Tibial artery (tissue), 4 donors: ENCODE measurements at regions not wholly inside any gene's neighbourhood (a gene's known extent, or its start where the extent isn't known, plus 50 kb on each side); places are given as distances from the start of the nearest gene placed in this dataset.
"Not testable (repeated sequence)": the region's sequence is repeated elsewhere in the genome, so short reads cannot be mapped to it uniquely, and the experiment has no call there.

Experiments
- DNase-seq, 2 donors: peaks; one replicate each; pipeline ENCODE4 v3.0.0-alpha.2; 2019
- H3K27ac ChIP-seq, 2 donors: fragments of 200-600 bp; sonication (generic) in 1 of 2; 1 replicate in 1 of 2; 2 replicates in 1 of 2; pipeline ENCODE4 v1.5.1; 2018 to 2019; ENCODE audit warnings: mild to moderate bottlenecking in 1 of 2
- H3K27me3 ChIP-seq, 2 donors: fragments of 200-600 bp; sonication (generic) in 1 of 2; one replicate each; pipeline versions ENCODE4 v1.5.1 to v1.6.0; 2016 to 2019
- H3K36me3 ChIP-seq, 3 donors: fragments of 200-600 bp; sonication (generic) in 2 of 3; one replicate each; pipeline ENCODE4 v1.5.1; 2016 to 2019; ENCODE audit warnings: mild to moderate bottlenecking in 2 of 3
- H3K4me1 ChIP-seq, 4 donors: fragments of 200-600 bp; sonication (generic) in 2 of 4; 1 replicate in 3 of 4; 2 replicates in 1 of 4; pipeline ENCODE4 v1.5.1; 2016 to 2019
- H3K4me3 ChIP-seq, 2 donors: fragments of 200-600 bp; sonication (generic) in 1 of 2; 1 replicate in 1 of 2; 2 replicates in 1 of 2; pipeline ENCODE4 v1.5.1; 2018 to 2019; ENCODE audit warnings: mild to moderate bottlenecking in 2 of 2
- H3K9me3 ChIP-seq, 3 donors: fragments of 200-600 bp; sonication (generic) in 1 of 3; one replicate each; pipeline ENCODE4 v1.5.1; 2016 to 2019
- intact Hi-C: fragments of 100-400 bp; cut with DNase I; formaldehyde crosslinking; loops from one replicate; pipeline ENCODE4 v1.15.0; 2023; ENCODE audit warnings: low total_unique reads
- TF ChIP-seq, protein P1 (sequence below), 2 experiments: fragments of 200-600 bp in 1 of 2; fragments of 450-650 bp in 1 of 2; IDR thresholded peaks; one replicate each; pipeline ENCODE4 v1.5.1; 2017 to 2019; ENCODE audit warnings: antibody characterized with exemption in 2 of 2, mild to moderate bottlenecking in 1 of 2, moderate library complexity in 1 of 2

DNA sequence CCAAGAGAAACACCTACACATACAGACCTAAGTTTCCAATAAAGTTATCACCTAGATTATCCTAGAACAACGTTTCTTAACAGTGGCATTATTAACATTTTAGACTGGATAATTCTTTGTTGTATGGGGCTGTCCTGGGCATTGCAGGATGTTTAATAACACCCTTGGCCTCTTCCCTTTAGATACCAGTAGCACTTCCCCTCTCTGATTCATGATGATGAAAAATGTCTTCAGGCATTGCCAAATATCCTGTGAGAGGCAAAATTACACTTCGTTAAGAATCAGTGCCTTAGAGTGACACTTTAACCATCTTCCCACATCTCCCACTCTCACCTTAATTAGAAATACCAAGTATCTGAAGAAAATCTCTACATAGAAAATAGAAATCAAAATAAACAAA, 352.6 kb downstream of the CGGBP1 start:
- TF ChIP-seq, protein P1, sequence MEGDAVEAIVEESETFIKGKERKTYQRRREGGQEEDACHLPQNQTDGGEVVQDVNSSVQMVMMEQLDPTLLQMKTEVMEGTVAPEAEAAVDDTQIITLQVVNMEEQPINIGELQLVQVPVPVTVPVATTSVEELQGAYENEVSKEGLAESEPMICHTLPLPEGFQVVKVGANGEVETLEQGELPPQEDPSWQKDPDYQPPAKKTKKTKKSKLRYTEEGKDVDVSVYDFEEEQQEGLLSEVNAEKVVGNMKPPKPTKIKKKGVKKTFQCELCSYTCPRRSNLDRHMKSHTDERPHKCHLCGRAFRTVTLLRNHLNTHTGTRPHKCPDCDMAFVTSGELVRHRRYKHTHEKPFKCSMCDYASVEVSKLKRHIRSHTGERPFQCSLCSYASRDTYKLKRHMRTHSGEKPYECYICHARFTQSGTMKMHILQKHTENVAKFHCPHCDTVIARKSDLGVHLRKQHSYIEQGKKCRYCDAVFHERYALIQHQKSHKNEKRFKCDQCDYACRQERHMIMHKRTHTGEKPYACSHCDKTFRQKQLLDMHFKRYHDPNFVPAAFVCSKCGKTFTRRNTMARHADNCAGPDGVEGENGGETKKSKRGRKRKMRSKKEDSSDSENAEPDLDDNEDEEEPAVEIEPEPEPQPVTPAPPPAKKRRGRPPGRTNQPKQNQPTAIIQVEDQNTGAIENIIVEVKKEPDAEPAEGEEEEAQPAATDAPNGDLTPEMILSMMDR (IDR thresholded peaks at IDR 0.05) = no peak
- no peaks in the 10 kb centered on the region for H3K27me3 ChIP-seq
- no peaks in the 10 kb centered on the region for H3K9me3 ChIP-seq
- H3K4me3 ChIP-seq = no peak overlapping the region
- no peak overlapping the region for H3K27ac ChIP-seq
- no peaks in the 10 kb centered on the region for H3K4me1 ChIP-seq
- intact Hi-C loops = no loop called here
- no peaks in the 10 kb centered on the region for H3K36me3 ChIP-seq
- no peak for DNase-seq

DNA sequence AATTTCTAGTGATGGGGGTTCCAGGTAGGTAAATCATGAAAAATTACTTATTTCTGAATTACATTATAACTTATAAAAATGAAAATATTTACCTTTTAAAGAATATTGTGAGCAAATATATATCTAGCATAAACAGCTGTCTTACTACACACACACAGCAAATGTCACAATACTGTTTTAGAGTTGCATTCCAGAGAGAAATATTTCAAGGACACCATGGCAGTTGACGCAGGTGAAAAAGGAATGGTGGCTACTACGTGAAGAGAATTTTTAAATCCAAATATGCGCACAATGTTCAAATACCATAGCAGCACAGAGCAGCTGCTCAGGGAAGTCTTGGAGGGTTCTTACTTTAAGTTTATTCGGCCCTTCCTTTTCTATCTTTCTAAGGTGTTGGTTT, 356.2 kb downstream of the CGGBP1 start:
- TF ChIP-seq, protein P1 (IDR thresholded peaks at IDR 0.05) = no peak
- no peaks in the 10 kb centered on the region for H3K9me3 ChIP-seq
- intact Hi-C loops = no loop called here
- no peak for DNase-seq
- no peaks in the 10 kb centered on the region for H3K36me3 ChIP-seq
- no peak overlapping the region for H3K27ac ChIP-seq
- H3K4me3 ChIP-seq = no peak overlapping the region
- no peaks in the 10 kb centered on the region for H3K27me3 ChIP-seq
- no peaks in the 10 kb centered on the region for H3K4me1 ChIP-seq

DNA sequence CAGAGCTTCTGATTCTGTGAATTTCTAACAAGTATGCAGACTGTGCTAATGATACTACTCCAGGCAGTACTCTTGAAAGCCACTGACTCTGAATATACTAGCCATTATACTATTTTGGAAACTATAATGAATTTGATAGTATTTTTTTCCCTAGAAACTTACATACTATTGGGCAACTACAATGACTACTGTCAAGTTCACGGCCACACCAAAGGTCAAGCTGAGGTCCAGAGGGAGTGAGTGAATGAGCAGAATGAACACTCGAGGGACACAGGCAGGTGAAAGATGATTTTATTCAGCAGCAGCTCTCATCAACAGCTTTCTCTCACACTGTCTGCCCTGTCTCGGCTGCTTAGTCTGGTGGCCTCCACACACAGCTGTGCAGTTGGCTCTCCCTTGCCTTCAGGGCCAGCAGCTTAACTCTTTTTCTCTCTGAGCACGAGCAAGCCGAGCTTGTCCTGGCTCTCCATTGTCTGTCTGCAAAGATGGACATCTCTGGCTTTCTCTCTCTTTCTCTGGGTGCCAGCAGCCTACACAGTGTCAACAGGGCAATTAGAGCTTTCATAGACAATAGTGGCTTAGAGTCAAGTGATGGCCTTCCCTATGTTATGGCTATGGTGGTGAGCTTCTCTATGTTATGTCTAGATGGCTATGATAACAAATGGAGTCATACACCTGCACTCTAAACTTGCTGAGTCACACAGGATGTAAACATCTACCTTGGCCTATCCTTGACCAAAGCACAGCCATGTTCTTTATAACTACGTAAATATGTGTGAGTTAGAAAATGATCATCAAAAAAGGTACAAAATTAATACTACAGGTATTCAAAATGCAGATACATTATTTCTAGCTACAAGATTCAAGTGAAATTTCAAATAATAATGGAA, 362.4 kb downstream of the CGGBP1 start:
- intact Hi-C loops = no loop called here
- no peak overlapping the region for H3K4me3 ChIP-seq
- no peaks in the 10 kb centered on the region for H3K27me3 ChIP-seq
- H3K36me3 ChIP-seq = no peaks in the 10 kb centered on the region
- no peak overlapping the region for H3K27ac ChIP-seq
- DNase-seq = no peak
- TF ChIP-seq, protein P1 (IDR thresholded peaks at IDR 0.05) = no peak
- no peaks in the 10 kb centered on the region for H3K4me1 ChIP-seq
- H3K9me3 ChIP-seq = no peaks in the 10 kb centered on the region

DNA sequence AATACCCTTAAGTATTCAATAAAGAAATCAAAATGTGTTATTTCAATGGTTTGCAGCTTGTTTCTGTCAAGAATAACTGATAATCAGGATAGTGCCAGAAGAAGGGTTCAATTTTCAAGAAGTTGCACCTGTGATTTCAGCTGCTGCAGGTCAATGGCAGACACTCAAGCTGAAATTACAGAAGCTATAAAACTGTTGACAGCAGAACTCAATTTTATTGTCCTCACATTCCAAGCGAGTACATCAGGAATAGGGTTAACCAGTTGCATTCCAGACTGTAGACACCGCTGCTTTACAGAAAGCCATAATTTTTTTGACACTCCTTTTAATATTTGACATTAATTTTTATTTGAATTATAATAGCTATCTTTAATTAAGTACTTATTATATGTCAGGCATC, 364.1 kb downstream of the CGGBP1 start:
- no peak for DNase-seq
- TF ChIP-seq, protein P1 (IDR thresholded peaks at IDR 0.05) = no peak
- H3K4me1 ChIP-seq = no peaks in the 10 kb centered on the region

DNA sequence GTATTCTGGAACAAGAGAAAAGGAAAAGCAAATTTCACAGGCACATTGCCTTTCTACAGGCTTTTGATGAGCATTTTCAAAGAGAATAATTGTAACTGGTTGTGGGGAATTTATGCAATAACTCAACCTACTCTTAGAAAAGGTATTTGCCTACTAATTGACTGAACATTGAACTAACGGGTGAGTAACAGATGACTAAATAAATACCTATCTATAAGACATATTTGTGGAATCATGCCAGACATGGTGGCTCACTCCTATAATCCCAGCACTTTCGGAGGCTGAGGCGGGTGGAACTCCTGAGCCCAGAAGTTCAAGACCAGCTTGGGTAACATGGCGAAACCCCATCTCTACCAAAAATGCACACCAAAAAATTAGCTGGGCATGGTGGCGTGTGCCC, 367.7 kb downstream of the CGGBP1 start:
- H3K27me3 ChIP-seq = no peaks in the 10 kb centered on the region
- no peaks in the 10 kb centered on the region for H3K4me1 ChIP-seq
- no peak overlapping the region for H3K4me3 ChIP-seq
- no peaks in the 10 kb centered on the region for H3K9me3 ChIP-seq
- intact Hi-C loops = no loop called here
- DNase-seq = no peak
- no peak overlapping the region for H3K27ac ChIP-seq
- TF ChIP-seq, protein P1 (IDR thresholded peaks at IDR 0.05) = no peak
- H3K36me3 ChIP-seq = no peaks in the 10 kb centered on the region

More for the DNA sequence above, 364.1 kb downstream of the CGGBP1 start:
- Histone ChIP-seq H3K4me3 (no peak overlapping the region), H3K27me3 (no peaks in the 10 kb centered on the region), H3K36me3 (no peaks in the 10 kb centered on the region), H3K27ac (no peak overlapping the region), H3K9me3 (no peaks in the 10 kb centered on the region)
- intact Hi-C loops = no loop called here

DNA sequence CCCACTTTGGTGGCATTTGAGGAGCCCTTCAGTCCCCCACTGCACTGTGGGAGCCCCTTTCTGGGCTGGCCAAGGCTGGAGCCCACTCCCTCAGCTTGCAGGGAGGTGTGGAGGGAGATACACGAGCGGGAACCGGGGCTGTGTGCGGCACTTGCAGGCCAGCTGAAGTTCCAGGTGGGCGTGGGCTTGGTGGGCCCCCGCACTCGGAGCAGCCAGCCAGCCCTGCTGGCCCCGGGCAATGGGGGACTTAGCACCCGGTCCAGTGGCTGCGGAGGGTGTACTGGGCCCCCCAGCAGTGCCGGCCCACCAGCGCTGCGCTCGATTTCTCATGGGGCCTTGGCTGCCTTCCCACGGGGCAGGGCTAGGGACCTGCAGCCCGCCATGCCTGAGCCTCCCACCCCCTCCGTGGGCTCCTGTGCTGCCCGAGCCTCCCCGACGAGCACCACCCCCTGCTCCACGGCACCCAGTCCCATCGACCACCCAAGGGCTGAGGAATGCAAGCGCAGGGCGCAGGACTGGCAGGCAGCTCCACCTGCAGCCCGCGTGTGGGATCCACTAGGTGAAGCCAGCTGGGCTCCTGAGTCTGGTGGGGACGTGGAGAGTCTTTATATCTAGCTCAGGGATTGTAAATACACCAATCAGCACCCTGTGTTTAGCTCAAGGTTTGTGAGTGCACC, 379.7 kb downstream of the CGGBP1 start:
- H3K4me3 ChIP-seq, H3K4me1 ChIP-seq, H3K36me3 ChIP-seq, H3K27ac ChIP-seq, H3K27me3 ChIP-seq, intact Hi-C loops, DNase-seq, H3K9me3 ChIP-seq: not testable (repeated sequence)
